Nephron (organoid): ENCODE measurements at regions not wholly inside any gene's neighbourhood (a gene's known extent, or its start where the extent isn't known, plus 50 kb on each side); places are given as distances from the start of the nearest gene placed in this dataset.

ENCODE experiments used
- H3K27ac Mint-ChIP-seq, 3 experiments: 2 replicates each; pipeline ENCODE4 v1.8.0; 2020; ENCODE audit warnings: mixed read lengths in 3 of 3, mild to moderate bottlenecking in 2 of 3, moderate library complexity in 1 of 3
- H3K27me3 Mint-ChIP-seq: 2 replicates; pipeline ENCODE4 v1.8.0; 2021; ENCODE audit warnings: low read depth, mild to moderate bottlenecking, moderate library complexity, mixed read lengths
- H3K36me3 Mint-ChIP-seq: 2 replicates; pipeline ENCODE4 v1.8.0; 2020; ENCODE audit warnings: low read depth, mixed read lengths
- H3K4me1 Mint-ChIP-seq: 2 replicates; pipeline ENCODE4 v1.8.0; 2020; ENCODE audit warnings: mixed read lengths
- H3K4me3 Mint-ChIP-seq, 3 experiments: 2 replicates each; pipeline ENCODE4 v1.8.0; 2020; ENCODE audit warnings: mild to moderate bottlenecking in 3 of 3, mixed read lengths in 3 of 3, moderate library complexity in 2 of 3
- H3K9me3 Mint-ChIP-seq: 2 replicates; pipeline ENCODE4 v1.8.0; 2020; ENCODE audit warnings: mixed read lengths
- CTCF ChIP-seq, 3 experiments: fragments of 200-600 bp; sonication (generic); IDR thresholded peaks; one replicate each; pipeline ENCODE4 v1.5.0; 2021; ENCODE audit warnings: antibody characterized with exemption in 3 of 3; ENCODE audit not compliant: unreplicated experiment in 3 of 3

- H3K4me3 Mint-ChIP-seq, result no peak overlapping the region
- H3K27me3 Mint-ChIP-seq, result no peaks in the 10 kb centered on the region
- H3K9me3 Mint-ChIP-seq, result no peaks in the 10 kb centered on the region
- no peaks in the 10 kb centered on the region for H3K36me3 Mint-ChIP-seq
- peak overlapping the region in 2 of 3 experiments; percentile 15 to 69 for H3K27ac Mint-ChIP-seq
- peaks cover 67% of the 10 kb centered on the region for H3K4me1 Mint-ChIP-seq
- TF ChIP-seq CTCF (IDR thresholded peaks at IDR 0.05; ENCODE audit: unreplicated experiment in 3 of 3), result no peak
Observed at GRCh38 chr3:111323019-111323418, 219.0 kb upstream of the CD96 start.

GRCh38 chr3:111324151-111324550 lies 217.8 kb upstream of the CD96 start:
- no peaks in the 10 kb centered on the region for H3K9me3 Mint-ChIP-seq
- no peak for TF ChIP-seq CTCF (IDR thresholded peaks at IDR 0.05; ENCODE audit: unreplicated experiment in 3 of 3)
- H3K27ac Mint-ChIP-seq, result peak overlapping the region in 1 of 3 experiments; percentile 19
- H3K4me1 Mint-ChIP-seq, result peaks cover 61% of the 10 kb centered on the region
- no peaks in the 10 kb centered on the region for H3K27me3 Mint-ChIP-seq
- no peaks in the 10 kb centered on the region for H3K36me3 Mint-ChIP-seq
- no peak overlapping the region for H3K4me3 Mint-ChIP-seq

GRCh38 chr3:111324645-111325044 lies 217.4 kb upstream of the CD96 start:
- no peak for TF ChIP-seq CTCF (IDR thresholded peaks at IDR 0.05; ENCODE audit: unreplicated experiment in 3 of 3)
- H3K9me3 Mint-ChIP-seq, result no peaks in the 10 kb centered on the region
- no peaks in the 10 kb centered on the region for H3K36me3 Mint-ChIP-seq
- H3K4me3 Mint-ChIP-seq, result no peak overlapping the region
- H3K4me1 Mint-ChIP-seq, result peaks cover 65% of the 10 kb centered on the region
- peak overlapping the region in 1 of 3 experiments; percentile 4 for H3K27ac Mint-ChIP-seq
- no peaks in the 10 kb centered on the region for H3K27me3 Mint-ChIP-seq

- no peak for TF ChIP-seq CTCF (IDR thresholded peaks at IDR 0.05; ENCODE audit: unreplicated experiment in 3 of 3)
- Mint-ChIP-seq H3K27me3 (no peaks in the 10 kb centered on the region), H3K4me3 (no peak overlapping the region), H3K36me3 (no peaks in the 10 kb centered on the region), H3K27ac (peak overlapping the region in 1 of 3 experiments; percentile 61), H3K4me1 (peaks cover 64% of the 10 kb centered on the region), H3K9me3 (no peaks in the 10 kb centered on the region)
Observed at GRCh38 chr3:111325160-111325718, 216.8 kb upstream of the CD96 start.

GRCh38 chr3:111326144-111326995 lies 215.6 kb upstream of the CD96 start:
- no peak for TF ChIP-seq CTCF (IDR thresholded peaks at IDR 0.05; ENCODE audit: unreplicated experiment in 3 of 3)
- H3K4me3 Mint-ChIP-seq, result no peak overlapping the region
- no peaks in the 10 kb centered on the region for H3K27me3 Mint-ChIP-seq
- no peak overlapping the region for H3K27ac Mint-ChIP-seq
- H3K36me3 Mint-ChIP-seq, result no peaks in the 10 kb centered on the region
- peaks cover 53% of the 10 kb centered on the region for H3K4me1 Mint-ChIP-seq
- no peaks in the 10 kb centered on the region for H3K9me3 Mint-ChIP-seq
